ENCODE measurements at regions not wholly inside any gene's neighbourhood (a gene's known extent, or its start where the extent isn't known, plus 50 kb on each side); places are given as distances from the start of the nearest gene placed in this dataset.

DNA sequence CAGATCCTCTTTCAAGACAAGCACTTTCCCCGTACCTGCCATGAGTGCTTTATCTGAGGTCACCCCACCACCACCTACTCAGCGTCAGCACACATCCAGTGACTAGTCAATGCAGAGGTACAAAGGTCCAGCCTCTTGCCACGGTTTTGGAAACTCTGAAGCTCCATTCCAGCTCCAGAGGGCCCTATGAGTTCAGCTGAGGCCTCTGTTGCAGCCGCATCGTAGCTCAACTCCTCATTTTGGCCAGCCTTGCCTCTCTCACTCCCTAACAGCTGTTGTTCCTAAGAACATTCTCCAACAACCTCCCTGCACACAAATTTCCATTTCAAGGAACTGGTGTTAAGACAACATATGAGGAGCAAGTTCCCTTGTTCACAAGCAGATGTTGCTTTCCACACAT is 405.1 kb upstream of the PROK2 start:
- TF ChIP-seq, protein P1, sequence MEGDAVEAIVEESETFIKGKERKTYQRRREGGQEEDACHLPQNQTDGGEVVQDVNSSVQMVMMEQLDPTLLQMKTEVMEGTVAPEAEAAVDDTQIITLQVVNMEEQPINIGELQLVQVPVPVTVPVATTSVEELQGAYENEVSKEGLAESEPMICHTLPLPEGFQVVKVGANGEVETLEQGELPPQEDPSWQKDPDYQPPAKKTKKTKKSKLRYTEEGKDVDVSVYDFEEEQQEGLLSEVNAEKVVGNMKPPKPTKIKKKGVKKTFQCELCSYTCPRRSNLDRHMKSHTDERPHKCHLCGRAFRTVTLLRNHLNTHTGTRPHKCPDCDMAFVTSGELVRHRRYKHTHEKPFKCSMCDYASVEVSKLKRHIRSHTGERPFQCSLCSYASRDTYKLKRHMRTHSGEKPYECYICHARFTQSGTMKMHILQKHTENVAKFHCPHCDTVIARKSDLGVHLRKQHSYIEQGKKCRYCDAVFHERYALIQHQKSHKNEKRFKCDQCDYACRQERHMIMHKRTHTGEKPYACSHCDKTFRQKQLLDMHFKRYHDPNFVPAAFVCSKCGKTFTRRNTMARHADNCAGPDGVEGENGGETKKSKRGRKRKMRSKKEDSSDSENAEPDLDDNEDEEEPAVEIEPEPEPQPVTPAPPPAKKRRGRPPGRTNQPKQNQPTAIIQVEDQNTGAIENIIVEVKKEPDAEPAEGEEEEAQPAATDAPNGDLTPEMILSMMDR (IDR thresholded peaks at IDR 0.05): no peak
- TF ChIP-seq EZH2 (IDR thresholded peaks at IDR 0.05): no peak
